ENCODE measurements at regions not wholly inside any gene's neighbourhood (a gene's known extent, or its start where the extent isn't known, plus 50 kb on each side); places are given as distances from the start of the nearest gene placed in this dataset.

DNA sequence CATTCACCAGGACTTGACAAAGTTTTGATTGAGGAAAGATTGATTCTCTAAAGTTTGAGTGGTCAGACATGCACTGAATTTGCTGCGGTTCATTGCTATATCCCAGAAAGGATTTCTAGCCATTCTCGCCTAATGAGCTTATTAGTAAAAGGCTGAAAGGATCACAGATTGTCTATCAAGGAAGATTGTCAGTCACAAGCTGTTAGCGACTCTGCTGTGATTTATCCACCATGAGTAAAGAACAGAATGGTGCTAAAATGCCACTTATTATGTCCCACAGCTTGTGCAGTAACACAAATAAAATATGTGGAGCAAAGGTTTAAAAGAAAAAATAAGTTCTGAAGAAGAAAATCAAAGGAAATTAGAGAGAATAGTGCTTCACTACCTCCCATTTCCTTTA is 701.2 kb upstream of the CDH7 start:
- TF ChIP-seq CTCF (IDR thresholded peaks at IDR 0.05; ENCODE audit: low read length) (no peak), EZH2 (optimal IDR thresholded peaks at IDR 0.05; ENCODE audit: low read depth, low read length) (no peak)

Measured in MM.1S (cell line).